OCI-LY3 (cell line): ENCODE measurements at regions not wholly inside any gene's neighbourhood (a gene's known extent, or its start where the extent isn't known, plus 50 kb on each side); places are given as distances from the start of the nearest gene placed in this dataset.
"Not testable (repeated sequence)": the region's sequence is repeated elsewhere in the genome, so short reads cannot be mapped to it uniquely, and the experiment has no call there.

ENCODE experiments used
- H2AFZ ChIP-seq: fragments of 200-600, 300-600 bp; shearing (Covaris generic); 2 replicates; pipeline ENCODE4 v1.6.0; 2014; ENCODE audit warnings: antibody characterized with exemption, low read depth, low read length
- H3K27ac ChIP-seq: fragments of 200-600, 300-600 bp; sonication (generic); 2 replicates; pipeline ENCODE4 v1.5.1; 2014; ENCODE audit warnings: mild to moderate bottlenecking, low read length, moderate library complexity, mixed read lengths
- H3K27me3 ChIP-seq: fragments of 200-600, 300-600 bp; sonication (generic); 2 replicates; pipeline ENCODE4 v1.6.1; 2014; ENCODE audit warnings: low read depth, low read length, mixed read lengths
- H3K36me3 ChIP-seq: fragments of 200-600, 300-600 bp; sonication (generic); replicated peaks from 2 replicates; pipeline ENCODE3; 2014; ENCODE audit warnings: low read depth, low read length, mixed read lengths
- H3K4me1 ChIP-seq: fragments of 300-600, 200-600 bp; sonication (generic); 2 replicates; pipeline ENCODE4 v1.6.1; 2014; ENCODE audit warnings: low read length, mixed read lengths
- H3K4me2 ChIP-seq: fragments of 200-600, 300-600 bp; sonication (generic); 2 replicates; pipeline ENCODE4 v1.6.1; 2014; ENCODE audit warnings: low read length, mixed read lengths
- H3K4me3 ChIP-seq: fragments of 300-600, 200-600 bp; sonication (generic); 2 replicates; pipeline ENCODE4 v1.5.1; 2014; ENCODE audit warnings: antibody characterized with exemption, mild to moderate bottlenecking, low read length, moderate library complexity
- H3K79me2 ChIP-seq: fragments of 300-600, 200-600 bp; shearing (Covaris generic); 2 replicates; pipeline ENCODE4 v1.6.1; 2014; ENCODE audit warnings: mild to moderate bottlenecking, low read length, mixed read lengths
- H3K9ac ChIP-seq: fragments of 300-600, 200-600 bp; shearing (Covaris generic); 2 replicates; pipeline ENCODE4 v1.6.0; 2014; ENCODE audit warnings: mild to moderate bottlenecking, low read length, moderate library complexity
- H3K9me3 ChIP-seq: fragments of 200-600, 300-600 bp; shearing (Covaris generic); 2 replicates; pipeline ENCODE4 v1.6.1; 2014; ENCODE audit warnings: low read length, mixed read lengths; ENCODE audit not compliant: insufficient read depth
- H4K20me1 ChIP-seq: fragments of 200-600, 300-600 bp; sonication (generic); 2 replicates; pipeline ENCODE4 v1.6.1; 2016; ENCODE audit warnings: low read length, mixed read lengths; ENCODE audit not compliant: insufficient read depth
- EZH2phosphoT487 ChIP-seq: fragments of 200-600 bp; shearing (Covaris generic); IDR thresholded peaks from 2 replicates; pipeline ENCODE4 v1.6.1; 2018; ENCODE audit warnings: antibody characterized with exemption, mixed run types, low read depth
- TF ChIP-seq, protein P1 (sequence below): fragments of 200-600, 300-600 bp; sonication (generic); IDR thresholded peaks from 2 replicates; pipeline ENCODE4 v1.5.1; 2014; ENCODE audit warnings: antibody characterized with exemption, low read length, low read depth

GRCh38 chr1:30446095-30446494 is 277.3 kb downstream of the MATN1 start:
- H2AFZ ChIP-seq, result no peak overlapping the region
- no peak overlapping the region for H3K9ac ChIP-seq
- H3K79me2 ChIP-seq, result no peaks in the 10 kb centered on the region
- no peaks in the 10 kb centered on the region for H3K27me3 ChIP-seq
- H3K4me3 ChIP-seq, result no peak overlapping the region
- no peaks in the 10 kb centered on the region for H3K36me3 ChIP-seq
- TF ChIP-seq, protein P1, sequence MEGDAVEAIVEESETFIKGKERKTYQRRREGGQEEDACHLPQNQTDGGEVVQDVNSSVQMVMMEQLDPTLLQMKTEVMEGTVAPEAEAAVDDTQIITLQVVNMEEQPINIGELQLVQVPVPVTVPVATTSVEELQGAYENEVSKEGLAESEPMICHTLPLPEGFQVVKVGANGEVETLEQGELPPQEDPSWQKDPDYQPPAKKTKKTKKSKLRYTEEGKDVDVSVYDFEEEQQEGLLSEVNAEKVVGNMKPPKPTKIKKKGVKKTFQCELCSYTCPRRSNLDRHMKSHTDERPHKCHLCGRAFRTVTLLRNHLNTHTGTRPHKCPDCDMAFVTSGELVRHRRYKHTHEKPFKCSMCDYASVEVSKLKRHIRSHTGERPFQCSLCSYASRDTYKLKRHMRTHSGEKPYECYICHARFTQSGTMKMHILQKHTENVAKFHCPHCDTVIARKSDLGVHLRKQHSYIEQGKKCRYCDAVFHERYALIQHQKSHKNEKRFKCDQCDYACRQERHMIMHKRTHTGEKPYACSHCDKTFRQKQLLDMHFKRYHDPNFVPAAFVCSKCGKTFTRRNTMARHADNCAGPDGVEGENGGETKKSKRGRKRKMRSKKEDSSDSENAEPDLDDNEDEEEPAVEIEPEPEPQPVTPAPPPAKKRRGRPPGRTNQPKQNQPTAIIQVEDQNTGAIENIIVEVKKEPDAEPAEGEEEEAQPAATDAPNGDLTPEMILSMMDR, result no peak
- no peak for TF ChIP-seq EZH2phosphoT487
- H3K9me3 ChIP-seq, result no peaks in the 10 kb centered on the region
- H3K27ac ChIP-seq, result no peak overlapping the region
- H3K4me2 ChIP-seq, result no peak overlapping the region
- no peaks in the 10 kb centered on the region for H3K4me1 ChIP-seq
- H4K20me1 ChIP-seq, result no peaks in the 10 kb centered on the region

GRCh38 chr1:30445449-30445848 is 277.9 kb downstream of the MATN1 start:
- Histone ChIP-seq H3K79me2 (no peaks in the 10 kb centered on the region), H4K20me1 (no peaks in the 10 kb centered on the region), H2AFZ (no peak overlapping the region), H3K9ac (no peak overlapping the region), H3K9me3 (no peaks in the 10 kb centered on the region), H3K27me3 (no peaks in the 10 kb centered on the region), H3K4me2 (no peak overlapping the region), H3K27ac (no peak overlapping the region), H3K4me1 (no peaks in the 10 kb centered on the region), H3K36me3 (no peaks in the 10 kb centered on the region), H3K4me3 (no peak overlapping the region)
- TF ChIP-seq EZH2phosphoT487, result no peak
- TF ChIP-seq, protein P1, result no peak

GRCh38 chr1:30444850-30445249 is 278.5 kb downstream of the MATN1 start:
- H3K4me2 ChIP-seq, result no peak overlapping the region
- TF ChIP-seq EZH2phosphoT487, result no peak
- TF ChIP-seq, protein P1, result no peak
- no peak overlapping the region for H2AFZ ChIP-seq
- H3K4me3 ChIP-seq, result no peak overlapping the region
- H3K4me1 ChIP-seq, result no peaks in the 10 kb centered on the region
- no peaks in the 10 kb centered on the region for H3K9me3 ChIP-seq
- no peaks in the 10 kb centered on the region for H3K36me3 ChIP-seq
- no peaks in the 10 kb centered on the region for H3K27me3 ChIP-seq
- no peak overlapping the region for H3K9ac ChIP-seq
- H4K20me1 ChIP-seq, result no peaks in the 10 kb centered on the region
- H3K27ac ChIP-seq, result no peak overlapping the region
- H3K79me2 ChIP-seq, result no peaks in the 10 kb centered on the region

DNA sequence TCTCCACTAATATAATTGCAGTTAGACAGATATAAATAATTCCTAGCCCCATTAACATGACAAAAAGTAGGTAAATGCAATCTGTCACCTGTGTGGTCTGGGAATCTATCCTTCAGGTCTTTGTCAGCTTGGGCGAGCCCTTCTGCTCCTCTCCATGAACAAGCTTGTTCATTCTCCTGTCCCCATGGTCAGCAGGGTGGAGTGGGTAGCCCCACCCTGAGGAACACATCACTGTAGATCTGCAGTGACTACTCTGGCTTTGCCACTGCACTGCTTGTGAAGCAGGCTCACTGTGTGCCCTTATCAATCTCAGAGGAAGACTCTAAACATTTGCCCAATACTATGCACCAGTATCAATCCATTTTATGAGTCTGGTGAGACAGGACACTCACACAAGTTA is 279.0 kb downstream of the MATN1 start:
- TF ChIP-seq, protein P1, result no peak
- TF ChIP-seq EZH2phosphoT487, result no peak

GRCh38 chr1:30438274-30438673 is 285.1 kb downstream of the MATN1 start:
- not testable (repeated sequence) for H3K9ac ChIP-seq, H4K20me1 ChIP-seq, H3K4me3 ChIP-seq, H3K27me3 ChIP-seq, H3K4me2 ChIP-seq, H3K4me1 ChIP-seq, H3K9me3 ChIP-seq, H3K36me3 ChIP-seq, H2AFZ ChIP-seq, H3K79me2 ChIP-seq, H3K27ac ChIP-seq

More for the DNA sequence above, 279.0 kb downstream of the MATN1 start:
- H3K4me3 ChIP-seq, result no peak overlapping the region
- no peak overlapping the region for H3K9ac ChIP-seq
- no peaks in the 10 kb centered on the region for H3K9me3 ChIP-seq
- H3K4me1 ChIP-seq, result no peaks in the 10 kb centered on the region
- no peak overlapping the region for H3K27ac ChIP-seq
- no peaks in the 10 kb centered on the region for H3K27me3 ChIP-seq
- no peak overlapping the region for H3K4me2 ChIP-seq
- H3K36me3 ChIP-seq, result no peaks in the 10 kb centered on the region
- H3K79me2 ChIP-seq, result no peaks in the 10 kb centered on the region
- H4K20me1 ChIP-seq, result no peaks in the 10 kb centered on the region
- H2AFZ ChIP-seq, result no peak overlapping the region
